HG03039 (cell line): ENCODE measurements at regions not wholly inside any gene's neighbourhood (a gene's known extent, or its start where the extent isn't known, plus 50 kb on each side); places are given as distances from the start of the nearest gene placed in this dataset.

Experiments used
- ATAC-seq: cut with Tn5 transposase; IDR thresholded peaks from one replicate; pipeline ENCODE4 v1.9.1; 2021; ENCODE audit warnings: mild to moderate bottlenecking, moderate library complexity; ENCODE audit not compliant: unreplicated experiment

- ATAC-seq, result no peak
These were observed 417.0 kb upstream of the TPM1 start for GRCh38 chr15:62625429-62626033.

GRCh38 chr15:62626903-62627302 is 415.6 kb upstream of the TPM1 start:
- ATAC-seq, result no peak

DNA sequence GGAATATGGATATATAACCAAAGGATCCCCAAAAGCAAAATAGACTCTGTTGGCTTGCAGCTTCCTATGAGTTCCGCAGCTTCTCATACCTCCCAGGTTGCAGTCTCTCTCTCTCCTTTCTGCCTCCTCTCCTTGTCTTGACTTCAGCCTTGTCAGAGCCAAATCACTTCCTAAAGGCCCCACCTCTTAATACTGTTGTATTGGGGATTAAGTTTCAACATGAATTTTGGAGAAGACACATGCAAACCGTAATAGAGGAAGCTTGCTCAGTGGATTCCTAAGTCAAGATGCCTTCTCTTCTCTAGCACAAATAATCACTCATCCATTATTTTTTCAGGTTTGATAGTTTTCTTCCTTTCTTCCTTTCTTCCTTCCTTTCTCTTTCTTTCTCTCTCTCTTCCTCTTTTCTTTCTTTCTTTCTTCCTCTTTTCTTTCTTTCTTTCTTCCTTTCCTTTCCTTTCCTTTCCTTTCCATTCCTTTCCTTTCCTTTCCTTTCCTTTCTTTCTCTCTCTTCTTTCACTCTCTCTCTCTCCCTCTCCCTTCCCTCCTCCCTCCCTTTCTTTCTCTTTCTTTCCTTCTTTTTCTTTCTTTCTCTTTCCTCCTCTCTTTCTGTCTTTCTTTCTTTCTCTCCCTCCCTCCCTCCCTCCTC is 411.3 kb upstream of the TPM1 start:
- no peak for ATAC-seq

DNA sequence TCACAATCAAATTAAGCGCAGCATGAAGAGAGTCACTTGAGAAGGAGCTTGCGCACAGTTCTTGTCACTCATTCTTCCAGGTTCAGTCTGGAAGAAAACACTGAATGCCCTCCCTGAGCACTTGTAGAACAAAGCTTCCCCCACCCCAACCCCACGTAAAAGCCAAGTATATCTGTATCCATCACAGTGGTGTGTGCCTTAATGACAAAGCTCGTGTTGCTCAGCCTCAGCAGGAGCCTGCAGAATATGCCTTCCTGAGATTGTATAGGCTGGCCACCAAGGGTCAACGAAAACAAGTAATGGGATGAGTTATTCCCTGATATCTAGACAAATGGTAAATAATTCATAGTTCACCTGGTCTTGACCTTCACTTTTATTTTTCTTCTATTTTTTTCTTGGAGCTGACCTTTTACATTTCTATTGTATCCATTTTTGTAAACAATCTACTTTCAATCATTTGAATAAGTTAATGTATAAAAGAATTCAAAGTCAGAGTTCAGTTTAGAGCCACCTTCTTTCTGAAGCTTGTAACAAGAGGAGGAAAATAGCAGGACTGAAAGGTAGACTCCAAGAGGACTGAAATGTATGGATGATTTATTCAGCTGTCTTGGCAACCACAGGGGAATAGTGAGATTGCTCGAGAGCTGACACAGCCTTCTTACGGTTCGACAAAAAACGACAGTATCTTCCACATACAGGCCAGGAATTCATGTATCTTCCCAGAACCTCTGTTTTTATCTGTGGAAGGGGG is 405.5 kb upstream of the TPM1 start:
- ATAC-seq, result no peak

DNA sequence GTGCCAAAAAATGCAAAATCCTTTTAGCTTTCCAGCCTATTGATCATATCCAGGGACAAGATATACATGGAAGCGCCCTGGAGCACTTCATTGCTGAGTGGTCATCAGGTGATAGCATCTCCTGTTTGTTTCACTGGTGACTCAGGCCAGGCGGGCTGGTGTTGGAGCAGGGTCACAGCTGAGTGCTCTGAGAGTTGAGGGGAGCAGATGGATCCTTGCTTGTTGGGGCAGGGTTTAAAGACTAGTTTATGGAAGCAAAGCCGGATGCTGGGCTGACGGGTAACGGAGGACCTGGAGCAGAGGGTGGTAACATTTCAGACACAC is 405.0 kb upstream of the TPM1 start:
- no peak for ATAC-seq

GRCh38 chr15:62637950-62638619 is 404.5 kb upstream of the TPM1 start:
- no peak for ATAC-seq

DNA sequence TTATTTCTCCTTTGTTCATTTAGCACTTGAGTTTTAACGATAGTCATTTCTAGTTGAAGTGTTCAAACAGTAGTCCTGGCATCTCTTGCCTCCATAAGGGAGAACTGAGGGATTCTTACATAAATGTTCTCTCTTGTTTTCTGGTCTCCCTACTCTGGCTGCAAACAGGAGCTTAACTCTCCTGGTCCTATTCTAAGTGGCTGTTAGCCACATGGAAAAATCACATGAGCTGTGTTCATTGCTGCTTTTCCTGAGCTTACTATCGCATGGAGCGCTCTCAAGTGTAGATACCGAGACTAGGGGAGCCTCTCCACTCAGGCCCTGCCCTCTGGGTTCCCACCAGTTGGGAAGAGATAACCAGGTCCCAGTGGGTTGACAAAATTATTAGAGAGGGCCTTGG is 403.1 kb upstream of the TPM1 start:
- ATAC-seq, result no peak

DNA sequence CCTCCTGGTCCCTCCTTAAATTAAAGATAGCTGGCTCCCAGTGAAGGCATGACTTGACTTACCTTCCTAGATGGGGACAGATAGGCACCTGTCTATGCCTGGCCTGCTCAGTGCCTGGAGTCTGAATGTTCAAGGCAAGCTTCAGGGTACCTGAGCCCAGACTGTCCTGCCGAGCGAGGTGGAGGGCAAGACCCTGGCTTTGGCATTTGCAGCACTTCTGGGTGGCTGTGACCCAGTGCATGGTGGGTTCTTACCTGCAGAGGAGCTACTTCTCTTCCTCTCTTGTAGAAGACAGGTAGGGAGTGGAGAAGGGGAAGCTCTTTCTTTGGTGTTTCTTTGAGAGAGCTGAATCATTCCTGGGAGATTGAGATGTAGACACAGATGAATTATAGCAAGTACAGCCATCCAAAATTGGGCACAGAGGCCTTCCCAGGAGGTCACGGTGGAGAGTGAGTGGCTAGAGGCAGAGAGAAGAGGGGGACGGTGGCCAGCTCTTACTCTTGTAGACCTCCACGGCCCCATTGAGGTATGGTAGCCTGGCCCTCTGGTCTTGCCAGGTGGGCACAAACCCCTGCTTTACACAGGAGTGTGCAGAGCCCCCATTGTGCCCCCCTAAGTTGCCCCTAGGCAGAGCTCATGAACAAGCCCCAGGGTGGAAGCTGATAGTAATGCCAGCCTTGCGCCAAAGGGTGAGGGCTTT is 402.5 kb upstream of the TPM1 start:
- ATAC-seq, result no peak

- no peak for ATAC-seq
These were observed 400.7 kb upstream of the TPM1 start for GRCh38 chr15:62641825-62642224.

DNA sequence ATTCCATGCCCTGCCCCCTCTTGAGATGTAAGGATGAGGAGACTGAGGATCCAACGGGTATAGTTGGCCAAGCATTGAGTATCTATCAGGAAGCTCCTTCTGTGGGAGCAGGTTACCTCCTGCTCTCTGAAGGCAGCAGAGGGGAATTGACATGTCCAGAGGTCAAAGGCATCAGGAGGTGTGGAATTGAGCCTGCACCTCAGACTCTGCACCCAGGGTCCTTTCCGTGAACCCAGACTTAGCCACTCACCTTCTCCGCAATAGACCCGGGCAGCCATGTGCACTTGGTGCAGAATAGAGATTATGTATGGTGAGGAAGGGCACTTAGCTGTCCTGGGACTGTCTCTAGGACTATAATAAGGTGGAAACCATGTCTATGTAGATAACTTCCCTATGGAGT is 399.0 kb upstream of the TPM1 start:
- no peak for ATAC-seq

DNA sequence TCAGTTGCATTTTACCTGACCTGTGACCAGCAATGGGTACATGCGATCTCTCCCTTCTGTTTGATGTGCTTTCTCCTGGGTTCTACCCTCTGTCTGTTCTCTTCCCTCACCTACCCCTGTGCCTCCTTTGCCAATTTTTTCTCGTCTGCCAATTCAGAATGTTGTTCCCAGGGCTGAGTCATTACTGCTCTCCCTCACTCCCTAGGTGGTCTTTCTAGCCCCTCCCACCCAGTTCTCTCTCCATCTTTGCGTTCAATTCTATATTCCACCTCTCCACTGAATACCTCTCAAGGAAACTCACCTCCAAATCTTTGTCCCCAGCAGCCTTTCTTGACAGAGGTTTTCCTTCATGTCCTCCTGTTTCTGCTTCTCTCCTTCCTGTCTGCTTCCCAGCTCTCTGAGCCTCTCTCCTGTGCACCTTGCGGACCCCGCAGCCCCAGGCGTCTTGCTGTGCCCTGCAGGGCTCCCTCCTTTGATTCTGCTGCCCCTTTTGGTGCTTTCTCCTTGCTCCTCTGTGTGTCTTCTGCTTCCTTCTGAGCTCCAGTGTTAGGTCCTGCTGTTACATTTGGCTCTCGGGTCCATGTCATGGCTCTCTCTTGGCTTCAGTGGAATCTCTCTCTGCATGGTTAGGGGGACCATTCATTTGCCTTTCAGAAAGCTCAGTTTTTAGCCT is 398.2 kb upstream of the TPM1 start:
- ATAC-seq, result no peak

DNA sequence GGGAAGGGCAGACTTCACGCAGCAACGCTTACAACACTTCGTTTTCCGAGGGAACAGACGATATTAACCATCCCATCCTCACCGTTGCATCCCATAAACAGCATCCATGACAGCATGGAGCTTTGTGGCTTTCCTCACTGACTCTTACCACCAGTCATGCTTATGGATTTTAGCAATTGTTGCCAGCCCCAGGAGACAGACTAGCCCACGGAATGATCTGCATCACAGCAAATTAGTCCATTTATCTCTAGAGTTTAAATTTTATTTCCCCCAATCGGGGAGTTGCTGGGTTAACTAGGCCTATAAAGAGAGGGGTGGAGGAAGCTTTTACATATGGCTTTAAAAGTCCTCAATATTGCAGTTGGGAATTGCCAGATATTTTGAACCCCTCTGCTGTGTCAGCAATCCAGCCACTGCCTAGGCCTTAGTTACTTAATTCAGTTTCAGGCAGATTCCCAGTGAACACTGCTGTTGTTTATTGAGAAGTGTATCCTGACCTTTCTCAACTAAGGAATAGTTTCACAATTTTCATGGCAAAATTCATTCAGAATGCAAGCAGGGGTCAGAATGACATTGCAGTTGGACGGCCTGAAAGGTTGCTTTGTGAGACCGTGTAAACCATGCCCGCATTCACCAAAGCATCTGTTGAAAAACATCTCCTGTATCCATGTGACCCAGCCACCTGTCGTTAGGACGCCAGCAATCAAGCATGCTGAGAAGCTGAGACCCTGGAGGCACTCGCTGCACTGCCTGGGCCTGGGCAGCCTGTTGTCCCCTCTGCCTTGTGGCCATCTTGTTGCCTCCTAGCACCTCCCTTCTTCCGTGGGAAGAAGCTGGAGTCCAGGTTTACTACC is 397.4 kb upstream of the TPM1 start:
- ATAC-seq, result no peak

DNA sequence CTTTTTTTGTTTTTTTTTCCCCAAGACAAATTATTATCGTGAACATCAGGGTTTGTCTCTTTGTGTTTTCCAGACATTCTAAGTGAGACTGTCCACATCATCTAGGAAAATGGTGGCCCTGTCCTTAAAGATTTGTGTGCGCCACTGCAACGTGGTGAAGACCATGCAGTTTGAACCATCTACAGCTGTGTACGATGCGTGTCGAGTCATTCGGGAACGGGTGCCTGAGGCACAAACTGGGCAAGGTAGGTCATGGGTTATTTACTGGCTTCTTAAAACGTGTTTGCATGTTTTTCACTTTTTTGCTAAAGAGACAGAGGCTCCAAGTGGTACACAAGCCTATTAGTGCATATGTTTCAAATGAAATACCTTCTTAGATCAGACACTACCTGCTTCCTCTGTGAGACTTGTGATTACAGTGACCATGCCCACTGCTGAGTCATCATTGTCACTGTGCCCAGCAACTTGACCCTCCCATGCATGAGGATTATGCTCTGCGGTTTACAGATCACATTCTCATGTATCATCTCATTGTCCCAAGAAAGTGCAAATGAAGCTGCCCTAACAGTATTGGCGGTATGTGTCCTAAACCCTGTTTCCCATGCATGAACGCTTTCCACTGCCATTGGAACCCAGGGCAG is 395.2 kb upstream of the TPM1 start:
- no peak for ATAC-seq

DNA sequence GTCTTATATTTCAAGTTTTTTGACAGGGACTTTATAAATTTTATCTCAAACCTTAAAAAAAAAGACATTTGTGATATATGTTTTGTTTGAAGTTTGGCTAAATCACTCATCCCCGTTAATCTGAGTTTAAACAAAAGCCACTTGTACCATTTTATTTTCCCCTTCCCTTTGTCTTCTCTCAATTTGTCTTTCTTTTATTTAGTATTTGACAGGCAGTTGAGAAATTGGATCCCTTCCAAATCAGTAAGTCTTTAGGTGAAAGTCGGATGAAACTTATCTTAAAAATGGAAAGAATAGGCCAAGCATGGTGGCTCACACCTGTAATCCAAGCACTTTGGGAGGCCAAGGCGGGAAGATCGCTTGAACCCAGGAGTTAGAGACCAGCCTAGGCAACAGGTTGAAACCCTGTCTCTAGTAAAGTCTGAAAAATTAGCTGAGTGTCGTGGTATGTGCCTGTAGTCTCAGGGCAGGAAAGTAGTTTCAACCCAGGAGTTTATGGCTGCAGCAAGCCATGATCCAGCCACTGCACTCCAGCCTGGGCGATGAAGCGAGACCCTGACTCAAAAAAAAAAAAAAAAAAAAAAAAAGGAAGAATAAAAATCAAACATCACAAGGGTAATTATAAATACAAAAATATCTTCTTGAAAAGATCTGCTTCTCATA is 394.6 kb upstream of the TPM1 start:
- no peak for ATAC-seq

GRCh38 chr15:62648954-62649353 is 393.6 kb upstream of the TPM1 start:
- ATAC-seq, result no peak

GRCh38 chr15:62649793-62650420 is 392.6 kb upstream of the TPM1 start:
- no peak for ATAC-seq

- ATAC-seq, result no peak
These were observed 389.4 kb upstream of the TPM1 start for GRCh38 chr15:62653122-62653521.

DNA sequence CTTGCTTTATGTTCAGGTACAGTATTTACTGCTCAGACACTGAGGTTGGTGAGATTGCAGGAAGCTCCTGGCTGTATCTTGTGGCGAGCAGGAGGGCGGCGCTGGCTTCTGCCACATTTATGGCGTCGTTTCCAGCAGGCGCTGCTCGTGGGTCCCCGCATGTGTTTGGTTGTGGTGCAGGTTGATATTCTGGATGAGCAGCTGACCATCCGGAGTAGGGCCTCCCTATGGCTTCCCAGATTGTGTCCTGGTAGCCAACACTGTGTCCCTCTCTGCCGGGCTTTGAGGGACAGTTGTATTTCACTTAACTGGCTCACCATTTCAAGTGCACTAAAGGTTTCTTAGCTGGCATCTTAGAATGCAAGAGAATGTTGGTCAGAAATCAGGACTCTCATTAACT is 386.5 kb upstream of the TPM1 start:
- ATAC-seq, result no peak
